Stimulated activated naive CD8-positive, alpha-beta T cell treated with anti-CD3 and anti-CD28 coated beads, Interleukin-15, amount 100 ng/mL, for 72 hours (primary cell): ENCODE measurements at regions not wholly inside any gene's neighbourhood (a gene's known extent, or its start where the extent isn't known, plus 50 kb on each side); places are given as distances from the start of the nearest gene placed in this dataset.
"Not testable (repeated sequence)": the region's sequence is repeated elsewhere in the genome, so short reads cannot be mapped to it uniquely, and the experiment has no call there.

Source experiments
- ATAC-seq: fragments of 150-1000 bp; cut with Tn5 transposase; 2 replicates; pipeline ENCODE4 v1.10.0; 2021; ENCODE audit warnings: mild to moderate bottlenecking, moderate library complexity
- DNase-seq, 2 donors: peaks; one replicate each; pipeline ENCODE4 v3.0.0; 2021 to 2022
- H3K27ac Mint-ChIP-seq, 2 donors: one replicate each; pipeline ENCODE4 v1.8.0; 2022; ENCODE audit warnings: mild to moderate bottlenecking in 2 of 2, mixed read lengths in 2 of 2, moderate library complexity in 2 of 2
- H3K27me3 Mint-ChIP-seq: one replicate; pipeline ENCODE4 v1.8.0; 2022; ENCODE audit warnings: mixed read lengths
- H3K4me1 Mint-ChIP-seq: one replicate; pipeline ENCODE4 v1.8.0; 2022; ENCODE audit warnings: mild to moderate bottlenecking, mixed read lengths
- H3K4me3 Mint-ChIP-seq, 2 donors: one replicate each; pipeline ENCODE4 v1.8.0; 2022; ENCODE audit warnings: mild to moderate bottlenecking in 2 of 2, mixed read lengths in 2 of 2, moderate library complexity in 1 of 2
- H3K9me3 Mint-ChIP-seq, 2 donors: one replicate each; pipeline ENCODE4 v1.8.0; 2022; ENCODE audit warnings: mixed read lengths in 2 of 2

DNA sequence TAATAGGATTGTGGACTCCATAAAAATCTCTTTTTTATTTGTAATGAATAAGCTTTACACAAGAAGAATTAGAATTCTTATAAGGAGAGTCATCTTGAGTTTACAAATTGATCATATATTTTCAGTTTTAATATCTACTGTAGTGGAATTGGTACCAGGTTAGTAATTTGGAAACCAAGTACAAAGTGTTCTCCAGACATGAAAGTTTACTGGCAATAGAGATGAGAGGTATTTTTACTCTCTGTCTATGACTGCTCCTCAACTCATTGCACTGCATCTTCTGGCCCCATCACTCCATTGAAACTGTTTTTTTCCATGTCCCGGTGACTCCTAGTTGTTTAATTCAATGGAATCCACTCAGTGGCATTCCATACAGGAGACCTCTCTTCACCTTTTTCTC is 164.5 kb upstream of the SMIM30 start:
- DNase-seq (no peak), ATAC-seq (peak; percentile 62)
- H3K4me3 Mint-ChIP-seq = no peak overlapping the region
- H3K9me3 Mint-ChIP-seq = no peaks in the 10 kb centered on the region
- H3K27ac Mint-ChIP-seq = no peak overlapping the region
- no peaks in the 10 kb centered on the region for H3K4me1 Mint-ChIP-seq
- peaks cover 12% of the 10 kb centered on the region for H3K27me3 Mint-ChIP-seq

DNA sequence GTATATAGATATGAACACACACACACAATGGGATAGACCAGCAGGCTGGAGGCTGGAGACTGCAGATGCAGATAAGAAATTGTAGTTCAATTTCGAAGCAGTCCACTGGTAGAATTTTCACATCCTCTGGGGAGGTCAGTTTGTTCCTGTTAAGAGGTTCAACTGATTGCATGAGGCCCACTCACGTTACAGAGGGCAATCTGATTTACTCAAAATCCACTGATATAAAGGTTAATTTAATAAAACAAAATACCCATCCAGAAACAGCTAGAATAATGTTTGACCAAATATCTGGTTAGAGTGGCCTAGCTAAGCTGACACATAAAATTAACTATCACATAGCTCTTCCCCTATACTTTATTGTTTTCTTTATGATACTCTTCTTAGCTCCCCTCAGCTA is 162.9 kb upstream of the SMIM30 start:
- Mint-ChIP-seq H3K4me3 (no peak overlapping the region), H3K9me3 (no peaks in the 10 kb centered on the region), H3K27ac (no peak overlapping the region), H3K4me1 (no peaks in the 10 kb centered on the region), H3K27me3 (peaks cover 12% of the 10 kb centered on the region)
- ATAC-seq (no peak), DNase-seq (no peak)

DNA sequence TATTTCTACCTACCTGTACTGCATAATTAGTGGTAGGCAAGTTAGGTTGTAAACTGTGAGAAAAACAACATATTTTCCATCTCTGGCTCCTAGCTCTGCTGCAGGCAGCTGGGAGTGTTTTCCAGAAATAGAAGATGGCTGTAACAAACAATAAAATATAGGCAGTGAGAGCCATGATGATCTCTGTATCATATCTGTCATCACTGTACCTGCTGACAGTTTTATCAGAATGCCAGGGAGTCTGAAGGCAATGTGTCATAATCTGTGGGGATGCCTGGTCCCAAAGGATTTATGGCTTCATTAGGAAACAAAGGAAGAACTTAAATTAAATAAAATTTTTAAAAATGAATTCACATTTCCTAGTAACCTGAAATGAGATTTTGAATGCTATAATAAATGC is 160.9 kb upstream of the SMIM30 start:
- Mint-ChIP-seq H3K4me3 (no peak overlapping the region), H3K4me1 (no peaks in the 10 kb centered on the region), H3K9me3 (peaks cover under 1 to 8% of the 10 kb centered on the region in 2 donors), H3K27ac (no peak overlapping the region), H3K27me3 (peaks cover 12% of the 10 kb centered on the region)
- ATAC-seq (no peak), DNase-seq (no peak)

DNA sequence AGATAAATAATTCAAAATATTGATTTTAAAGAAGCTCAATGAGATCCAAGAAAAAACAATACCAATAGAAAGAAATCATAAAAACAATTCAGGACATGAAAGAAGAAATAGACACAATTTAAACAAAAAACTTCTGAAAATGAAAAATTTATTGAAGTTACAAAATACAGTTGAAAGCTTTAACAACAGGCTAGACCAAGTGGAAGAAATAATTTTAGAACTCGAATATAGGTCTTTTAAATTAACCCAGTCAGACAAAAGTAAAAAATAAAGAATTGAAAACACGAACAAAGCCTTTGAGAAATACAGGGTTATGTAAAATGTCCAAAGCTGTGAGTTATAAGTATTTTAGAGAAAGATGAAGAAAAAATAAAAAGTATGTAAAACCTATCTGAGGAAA is 152.4 kb upstream of the SMIM30 start:
- H3K9me3 Mint-ChIP-seq = peaks cover 31 to 52% of the 10 kb centered on the region in 2 donors
- H3K27me3 Mint-ChIP-seq = no peaks in the 10 kb centered on the region
- DNase-seq (no peak), ATAC-seq (no peak)
- no peak overlapping the region for H3K4me3 Mint-ChIP-seq
- H3K4me1 Mint-ChIP-seq = no peaks in the 10 kb centered on the region
- no peak overlapping the region for H3K27ac Mint-ChIP-seq

DNA sequence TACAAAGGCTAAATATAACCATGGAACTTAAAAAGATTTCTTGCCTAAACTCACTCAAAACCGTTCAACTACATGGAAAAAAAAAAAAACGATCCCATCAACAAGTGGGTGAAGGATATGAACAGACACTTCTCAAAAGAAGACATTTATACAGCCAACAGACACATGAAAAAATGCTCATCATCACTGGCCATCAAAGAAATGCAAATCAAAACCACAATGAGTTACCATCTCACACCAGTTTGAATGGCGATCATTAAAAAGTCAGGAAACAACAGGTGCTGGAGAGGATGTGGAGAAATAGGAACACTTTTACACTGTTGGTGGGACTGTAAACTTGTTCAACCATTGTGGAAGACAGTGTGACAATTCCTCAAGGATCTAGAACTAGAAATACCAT is 151.2 kb upstream of the SMIM30 start:
- not testable (repeated sequence) for H3K4me1 Mint-ChIP-seq, ATAC-seq, H3K4me3 Mint-ChIP-seq, DNase-seq, H3K27ac Mint-ChIP-seq, H3K27me3 Mint-ChIP-seq
- H3K9me3 Mint-ChIP-seq = peaks cover 26 to 52% of the 10 kb centered on the region in 2 donors

DNA sequence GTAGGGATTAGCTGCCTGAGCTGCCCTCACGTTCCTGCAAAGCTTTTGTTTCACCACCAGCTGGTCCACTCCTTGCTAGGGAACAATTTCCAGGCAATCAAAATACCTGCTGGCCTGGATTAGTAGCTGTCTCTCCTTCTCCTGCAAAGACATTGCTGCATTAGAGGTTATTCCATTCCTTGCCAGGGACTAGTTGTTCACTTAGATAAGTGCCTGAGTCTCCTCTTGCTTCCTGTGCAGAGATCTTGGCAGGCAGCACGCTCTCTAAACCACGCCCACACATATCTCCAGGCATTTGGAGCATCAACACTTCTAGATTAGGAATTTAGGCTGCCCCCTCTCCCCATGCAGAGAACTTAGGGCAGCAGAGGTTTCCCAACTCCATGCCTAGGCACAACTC is 150.4 kb upstream of the SMIM30 start:
- Mint-ChIP-seq H3K4me3 (no peak overlapping the region), H3K27me3 (peaks cover 4% of the 10 kb centered on the region), H3K4me1 (no peaks in the 10 kb centered on the region), H3K27ac (no peak overlapping the region), H3K9me3 (peaks cover 17 to 47% of the 10 kb centered on the region in 2 donors)
- no peak for DNase-seq
- no peak for ATAC-seq

DNA sequence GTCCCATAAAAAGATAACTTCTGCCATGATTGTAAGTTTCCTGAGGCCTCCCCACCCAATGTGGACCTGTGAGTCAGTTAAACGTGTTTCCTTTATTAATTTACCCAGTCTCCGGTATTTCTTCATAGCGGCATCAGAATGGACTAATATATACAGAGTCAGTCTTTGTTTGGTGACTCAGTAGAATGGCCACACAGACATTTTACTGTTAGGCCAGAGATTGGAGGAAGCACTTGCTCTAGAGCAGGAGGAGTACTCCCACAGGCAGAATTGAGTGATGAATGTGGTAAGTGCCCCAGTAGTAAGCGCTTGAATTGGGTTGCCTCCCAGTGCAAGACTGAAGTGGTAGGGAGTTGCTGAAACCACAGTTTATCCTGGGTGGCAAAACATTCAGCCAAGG is 149.5 kb upstream of the SMIM30 start:
- ATAC-seq (no peak), DNase-seq (no peak)
- H3K27ac Mint-ChIP-seq = no peak overlapping the region
- no peaks in the 10 kb centered on the region for H3K4me1 Mint-ChIP-seq
- peaks cover 8% of the 10 kb centered on the region for H3K27me3 Mint-ChIP-seq
- H3K4me3 Mint-ChIP-seq = no peak overlapping the region
- H3K9me3 Mint-ChIP-seq = peaks cover 17 to 40% of the 10 kb centered on the region in 2 donors

DNA sequence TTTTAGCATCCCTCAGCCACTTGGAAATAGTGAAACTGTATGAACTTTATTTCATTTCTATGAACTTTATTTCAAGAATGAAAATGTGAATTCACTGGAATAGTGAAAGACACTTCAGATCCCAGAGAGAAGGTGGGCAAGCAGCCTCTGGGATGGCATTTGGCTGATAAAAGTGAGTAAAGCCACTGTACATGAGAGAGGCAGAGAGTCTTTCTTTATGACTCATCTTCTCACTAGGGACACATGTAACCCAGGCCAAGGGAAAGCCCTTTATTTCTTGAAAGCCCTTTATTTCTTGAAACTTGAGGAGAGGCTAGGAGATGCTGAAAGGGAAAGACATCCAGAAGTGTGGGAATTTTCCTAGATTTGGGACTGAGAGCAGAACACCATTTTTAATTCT is 148.9 kb upstream of the SMIM30 start:
- ATAC-seq = no peak
- Mint-ChIP-seq H3K9me3 (peaks cover 17 to 34% of the 10 kb centered on the region in 2 donors), H3K4me1 (no peaks in the 10 kb centered on the region), H3K27ac (no peak overlapping the region), H3K27me3 (peaks cover 8% of the 10 kb centered on the region), H3K4me3 (no peak overlapping the region)
- DNase-seq = no peak

DNA sequence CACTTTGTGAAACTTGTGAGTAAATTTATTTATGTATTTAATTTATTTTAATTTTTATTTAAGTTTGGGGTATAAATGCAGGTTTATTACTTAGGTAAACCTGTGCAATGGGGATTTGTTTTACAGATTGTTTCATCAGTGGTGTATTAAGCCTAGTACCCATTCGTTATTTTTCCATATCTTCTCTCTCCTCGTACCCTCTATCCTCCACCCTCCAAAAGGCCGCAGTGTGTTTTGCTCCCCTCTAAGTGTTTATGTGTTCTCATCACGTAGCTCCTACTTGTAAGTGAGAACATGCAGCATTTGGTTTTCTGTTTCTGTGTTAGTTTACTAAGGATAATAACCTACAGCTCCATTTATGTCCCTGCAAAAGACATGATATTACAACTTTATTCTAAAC is 145.4 kb upstream of the SMIM30 start:
- Mint-ChIP-seq H3K27me3 (peaks cover 8% of the 10 kb centered on the region), H3K4me3 (no peak overlapping the region), H3K4me1 (no peaks in the 10 kb centered on the region), H3K9me3 (peaks cover 6 to 10% of the 10 kb centered on the region in 2 donors), H3K27ac (peak overlapping the region in 1 of 2 donors; percentile 37)
- DNase-seq = no peak
- no peak for ATAC-seq

DNA sequence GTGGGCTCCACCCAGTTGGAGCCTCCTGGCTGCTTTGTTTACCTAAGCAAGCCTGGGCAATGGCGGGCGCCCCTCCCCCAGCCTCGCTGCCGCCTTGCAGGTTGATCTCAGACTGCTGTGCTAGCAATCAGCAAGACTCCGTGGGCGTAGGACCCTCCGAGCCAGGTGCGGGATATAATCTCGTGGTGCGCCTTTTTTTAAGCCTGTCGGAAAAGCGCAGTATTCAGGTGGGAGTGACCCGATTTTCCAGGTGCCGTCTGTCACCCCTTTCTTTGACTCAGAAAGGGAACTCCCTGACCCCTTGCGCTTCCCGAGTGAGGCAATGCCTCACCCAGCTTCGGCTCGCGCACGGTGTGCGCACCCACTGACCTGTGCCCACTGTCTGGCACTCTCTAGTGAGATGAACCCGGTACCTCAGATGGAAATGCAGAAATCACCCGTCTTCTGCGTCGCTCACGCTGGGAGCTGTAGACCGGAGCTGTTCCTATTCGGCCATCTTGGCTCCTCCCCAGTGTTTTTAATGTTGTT is 144.9 kb upstream of the SMIM30 start:
- H3K9me3 Mint-ChIP-seq, ATAC-seq, H3K4me1 Mint-ChIP-seq, H3K4me3 Mint-ChIP-seq, H3K27me3 Mint-ChIP-seq, DNase-seq: not testable (repeated sequence)
- H3K27ac Mint-ChIP-seq = peak overlapping the region in 1 of 2 donors; percentile 48

DNA sequence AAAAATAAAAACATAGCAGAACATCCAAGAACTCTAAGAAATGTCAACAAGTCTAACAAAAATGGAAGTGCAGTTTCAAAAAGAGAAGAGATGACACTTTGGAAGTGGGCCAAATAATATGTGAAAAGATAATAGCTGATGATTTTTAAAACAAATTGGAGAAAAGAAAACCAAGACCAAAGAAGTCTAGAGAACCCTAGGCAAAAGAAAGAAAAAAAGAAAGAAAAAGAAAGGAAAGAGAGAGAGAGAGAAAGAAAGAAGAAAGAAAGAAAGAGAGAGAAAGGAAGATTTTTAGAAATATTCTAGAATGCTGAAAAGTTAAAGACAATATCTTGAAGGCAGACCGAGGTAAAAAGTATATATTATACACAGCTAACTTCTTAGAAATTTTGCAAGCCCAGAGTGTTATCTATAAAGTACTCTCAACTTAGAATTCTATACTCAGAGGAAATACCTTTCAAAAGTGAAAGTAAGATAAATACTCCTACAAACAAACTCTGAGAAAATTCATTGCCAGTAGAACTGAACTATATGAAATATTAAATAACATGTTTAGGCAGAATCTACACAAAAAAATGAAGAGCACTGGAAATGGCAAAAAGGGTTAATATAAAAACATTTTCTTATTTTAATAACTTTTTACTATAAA is 138.7 kb upstream of the SMIM30 start:
- ATAC-seq = no peak
- no peak overlapping the region for H3K4me3 Mint-ChIP-seq
- no peaks in the 10 kb centered on the region for H3K4me1 Mint-ChIP-seq
- peaks cover 0 to 8% of the 10 kb centered on the region in 2 donors for H3K9me3 Mint-ChIP-seq
- no peak for DNase-seq
- peak overlapping the region in 1 of 2 donors; percentile 7 for H3K27ac Mint-ChIP-seq
- H3K27me3 Mint-ChIP-seq = no peaks in the 10 kb centered on the region

DNA sequence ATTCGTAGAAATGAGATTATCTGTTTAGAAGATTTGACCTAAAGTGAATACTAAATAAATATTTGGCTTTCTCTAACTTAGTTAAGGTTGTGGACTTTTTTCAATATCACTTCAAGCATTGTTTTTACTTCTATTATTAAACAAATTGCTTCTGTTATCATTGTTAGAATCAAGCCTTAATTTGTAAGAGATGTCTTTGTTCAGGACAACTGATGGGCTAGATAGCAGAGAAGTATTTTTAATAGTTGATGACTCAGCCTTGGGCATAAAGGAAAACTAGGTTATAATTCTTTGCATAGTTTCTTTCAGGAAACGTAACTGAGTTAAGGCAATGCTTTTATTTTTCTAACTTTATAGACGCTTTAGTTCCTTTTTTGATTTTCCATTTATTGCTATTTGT is 128.8 kb upstream of the SMIM30 start:
- Mint-ChIP-seq H3K4me1 (no peaks in the 10 kb centered on the region), H3K27ac (no peak overlapping the region), H3K4me3 (no peak overlapping the region), H3K27me3 (no peaks in the 10 kb centered on the region), H3K9me3 (peaks cover 0 to 11% of the 10 kb centered on the region in 2 donors)
- DNase-seq (no peak), ATAC-seq (no peak)

DNA sequence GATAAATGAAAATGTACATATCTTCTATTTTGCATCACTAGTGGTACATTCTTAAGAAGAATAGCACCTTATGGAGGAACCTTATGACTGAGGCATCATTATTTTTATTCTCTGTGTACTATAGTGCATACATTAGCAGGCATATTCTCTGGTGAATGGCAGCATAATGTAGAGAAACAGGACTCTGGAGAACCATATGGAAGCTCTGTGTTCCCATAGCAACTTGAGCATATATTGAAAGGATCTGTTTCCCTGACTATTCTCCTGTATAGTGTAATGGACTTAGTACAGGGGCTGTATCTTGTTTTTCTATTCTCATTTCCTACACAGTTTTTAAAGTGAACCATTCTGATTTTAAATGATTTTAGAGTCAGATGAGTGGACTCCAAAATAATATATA is 128.4 kb upstream of the SMIM30 start:
- Mint-ChIP-seq H3K4me3 (no peak overlapping the region), H3K9me3 (peaks cover 0 to 11% of the 10 kb centered on the region in 2 donors), H3K27ac (no peak overlapping the region), H3K27me3 (no peaks in the 10 kb centered on the region), H3K4me1 (no peaks in the 10 kb centered on the region)
- no peak for DNase-seq
- no peak for ATAC-seq

DNA sequence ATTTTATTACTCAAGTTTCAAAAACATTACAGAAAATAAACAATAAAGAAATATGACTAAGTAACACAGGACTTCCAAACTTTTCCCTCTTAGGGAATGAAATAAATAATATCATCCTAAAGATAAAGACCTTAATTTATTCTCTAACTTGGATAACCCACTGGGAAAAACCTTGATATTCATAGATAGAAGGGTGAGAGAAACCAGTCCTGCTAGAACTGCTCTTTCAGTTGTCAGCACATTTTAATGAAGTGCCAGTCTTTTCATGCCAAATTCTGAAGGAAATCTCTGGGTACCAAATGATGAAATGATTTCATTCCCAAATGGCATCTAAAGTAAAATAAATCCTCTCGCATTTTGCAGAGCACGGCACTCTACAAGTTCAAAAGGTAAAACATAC is 114.5 kb upstream of the SMIM30 start:
- no peak overlapping the region for H3K27ac Mint-ChIP-seq

DNA sequence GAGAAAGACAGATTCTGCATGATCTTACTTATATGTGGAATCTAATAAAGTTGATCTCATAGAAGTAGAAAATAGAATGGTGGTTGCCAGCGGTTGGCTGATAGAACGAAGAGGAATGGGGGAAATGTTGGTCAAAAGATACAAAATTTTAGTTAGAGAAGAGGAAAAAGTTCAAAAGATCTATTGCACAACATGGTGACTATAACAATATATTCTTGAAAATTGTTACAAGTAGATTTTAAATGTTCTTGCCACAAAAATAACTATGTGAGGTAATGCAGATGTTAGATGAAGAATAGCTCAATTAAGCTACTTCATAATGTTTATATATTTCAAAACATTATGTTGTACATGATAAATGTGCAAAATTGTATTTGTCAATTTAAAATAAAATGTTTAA is 112.3 kb upstream of the SMIM30 start:
- peaks cover 5 to 15% of the 10 kb centered on the region in 2 donors for H3K9me3 Mint-ChIP-seq
- H3K27me3 Mint-ChIP-seq = no peaks in the 10 kb centered on the region
- H3K4me1 Mint-ChIP-seq = no peaks in the 10 kb centered on the region
- no peak overlapping the region for H3K27ac Mint-ChIP-seq
- DNase-seq = no peak
- no peak overlapping the region for H3K4me3 Mint-ChIP-seq
- no peak for ATAC-seq

More for the DNA sequence above, 114.5 kb upstream of the SMIM30 start:
- Mint-ChIP-seq H3K4me3 (no peak overlapping the region), H3K9me3 (peaks cover 2 to 5% of the 10 kb centered on the region in 2 donors), H3K27me3 (no peaks in the 10 kb centered on the region), H3K4me1 (no peaks in the 10 kb centered on the region)
- no peak for DNase-seq
- ATAC-seq = no peak

DNA sequence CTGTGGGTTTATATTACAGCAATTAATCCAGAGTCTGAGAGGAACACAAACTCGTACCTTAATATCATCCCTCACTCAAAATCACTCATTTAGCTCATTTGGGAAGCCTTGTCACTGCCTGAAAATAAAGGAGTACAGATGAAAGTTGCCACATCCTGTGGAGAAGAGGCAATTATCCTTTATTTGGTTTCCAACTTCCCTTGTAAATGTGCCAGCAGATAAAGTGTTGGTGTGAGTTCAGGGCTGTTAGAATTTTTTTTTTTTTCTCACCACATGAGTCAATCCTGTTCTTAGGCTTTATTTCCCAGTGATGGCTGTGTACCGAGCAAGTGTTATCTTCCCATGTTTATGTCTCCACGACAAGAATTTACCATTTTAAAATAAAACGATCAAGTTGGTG is 99.0 kb upstream of the SMIM30 start:
- no peak overlapping the region for H3K4me3 Mint-ChIP-seq
- no peak overlapping the region for H3K27ac Mint-ChIP-seq
- ATAC-seq = no peak
- H3K27me3 Mint-ChIP-seq = no peaks in the 10 kb centered on the region
- DNase-seq = no peak
- H3K9me3 Mint-ChIP-seq = no peaks in the 10 kb centered on the region
- no peaks in the 10 kb centered on the region for H3K4me1 Mint-ChIP-seq

DNA sequence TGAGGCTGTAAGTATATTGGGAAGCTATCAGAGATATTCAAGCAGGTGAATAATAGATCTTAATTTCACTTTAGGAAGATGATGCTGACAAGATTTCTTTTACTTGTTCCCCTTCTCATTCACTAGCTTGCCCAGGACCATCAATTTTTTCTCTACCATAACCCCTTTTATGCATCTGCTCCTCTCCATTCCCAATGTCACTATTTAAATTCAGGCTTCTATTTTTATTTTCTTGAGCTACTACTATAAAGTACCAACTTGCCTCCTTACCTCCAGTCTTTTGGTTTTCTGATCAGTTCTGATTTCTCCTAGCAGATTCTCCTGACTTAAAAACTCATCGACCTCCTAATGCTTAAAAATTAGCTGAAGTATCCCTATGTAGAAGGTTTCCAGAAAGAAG is 97.7 kb upstream of the SMIM30 start:
- DNase-seq = no peak
- ATAC-seq = no peak
- Mint-ChIP-seq H3K4me3 (no peak overlapping the region), H3K27me3 (no peaks in the 10 kb centered on the region), H3K9me3 (no peaks in the 10 kb centered on the region), H3K4me1 (no peaks in the 10 kb centered on the region), H3K27ac (no peak overlapping the region)
